ENCODE measurements at regions not wholly inside any gene's neighbourhood (a gene's known extent, or its start where the extent isn't known, plus 50 kb on each side); places are given as distances from the start of the nearest gene placed in this dataset.

GRCh38 chr7:16293669-16294425 lies 127.5 kb downstream of the CRPPA start:
- TF ChIP-seq CTCF (IDR thresholded peaks at IDR 0.05; ENCODE audit: low read depth, low read length, missing control alignments) = no peak
- H3K4me3 ChIP-seq (replicated peaks; ENCODE audit: low read depth, low read length) = no peak overlapping the region
- DNase-seq (ENCODE audit: extremely low read depth, low read depth) = no peak

GRCh38 chr7:16284581-16284980 lies 136.8 kb downstream of the CRPPA start:
- no peak for DNase-seq (ENCODE audit: extremely low read depth, low read depth)
- H3K4me3 ChIP-seq (replicated peaks; ENCODE audit: low read depth, low read length) = no peak overlapping the region
- no peak for TF ChIP-seq CTCF (IDR thresholded peaks at IDR 0.05; ENCODE audit: low read depth, low read length, missing control alignments)

- DNase-seq (ENCODE audit: extremely low read depth, low read depth) = no peak
- H3K4me3 ChIP-seq (replicated peaks; ENCODE audit: low read depth, low read length) = no peak overlapping the region
- no peak for TF ChIP-seq CTCF (IDR thresholded peaks at IDR 0.05; ENCODE audit: low read depth, low read length, missing control alignments)
Measured at GRCh38 chr7:16278167-16278787, 143.1 kb downstream of the CRPPA start.

- no peak overlapping the region for H3K4me3 ChIP-seq (replicated peaks; ENCODE audit: low read depth, low read length)
- TF ChIP-seq CTCF (IDR thresholded peaks at IDR 0.05; ENCODE audit: low read depth, low read length, missing control alignments) = no peak
- no peak for DNase-seq (ENCODE audit: extremely low read depth, low read depth)
Measured at GRCh38 chr7:16271990-16272665, 149.2 kb downstream of the CRPPA start.

- no peak for TF ChIP-seq CTCF (IDR thresholded peaks at IDR 0.05; ENCODE audit: low read depth, low read length, missing control alignments)
- no peak overlapping the region for H3K4me3 ChIP-seq (replicated peaks; ENCODE audit: low read depth, low read length)
- DNase-seq (ENCODE audit: extremely low read depth, low read depth) = no peak
Measured at GRCh38 chr7:16271355-16271915, 149.9 kb downstream of the CRPPA start.

GRCh38 chr7:16270844-16271243 lies 150.5 kb downstream of the CRPPA start:
- DNase-seq (ENCODE audit: extremely low read depth, low read depth) = no peak
- H3K4me3 ChIP-seq (replicated peaks; ENCODE audit: low read depth, low read length) = no peak overlapping the region
- TF ChIP-seq CTCF (IDR thresholded peaks at IDR 0.05; ENCODE audit: low read depth, low read length, missing control alignments) = no peak

Data from HFF-Myc (cell line).